ENCODE measurements at regions not wholly inside any gene's neighbourhood (a gene's known extent, or its start where the extent isn't known, plus 50 kb on each side); places are given as distances from the start of the nearest gene placed in this dataset.
"Not testable (repeated sequence)": the region's sequence is repeated elsewhere in the genome, so short reads cannot be mapped to it uniquely, and the experiment has no call there.

GRCh38 chr3:164360078-164360578 lies 718.2 kb downstream of the SI start:
- no peaks in the 10 kb centered on the region for H3K9me3 ChIP-seq
- H3K4me3 ChIP-seq = no peak overlapping the region
- intact Hi-C loops (cut with DNase I; ENCODE audit: low total_unique reads) = no loop called here
- H3K27me3 ChIP-seq = no peaks in the 10 kb centered on the region
- no peaks in the 10 kb centered on the region for H3K4me1 ChIP-seq
- no peak overlapping the region for H3K27ac ChIP-seq
- ATAC-seq = no peak
- no peak for DNase-seq
- in situ Hi-C loops (cut with MboI; ENCODE audit: low sequenced_read_pairs in 4 of 4) = no loop called here
- no peaks in the 10 kb centered on the region for H3K36me3 ChIP-seq
- TF ChIP-seq CTCF (IDR thresholded peaks at IDR 0.05 in 4 of 5, conservative IDR thresholded peaks at IDR 0.05 in 1 of 5) = no peak

DNA sequence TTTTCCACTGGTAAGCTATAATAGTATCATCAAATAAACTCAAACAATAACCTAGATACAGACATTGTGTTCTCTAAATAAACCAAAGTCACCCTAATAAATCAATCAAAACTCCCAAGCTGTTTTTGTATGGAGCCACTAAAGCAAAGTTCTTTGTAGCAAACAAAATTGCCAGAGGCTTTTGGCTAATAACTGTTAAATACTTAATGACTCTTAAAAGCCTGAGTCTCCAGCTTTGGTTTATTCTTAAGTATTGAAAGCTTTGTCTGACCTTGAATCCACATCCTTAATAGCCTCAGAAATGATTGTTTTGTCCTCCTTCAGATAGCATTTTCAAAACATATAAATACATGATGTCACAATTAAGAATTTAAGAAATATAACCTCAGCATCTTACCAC lies 725.3 kb downstream of the SI start:
- DNase-seq (no peak), ATAC-seq (no peak)
- intact Hi-C loops (cut with DNase I; ENCODE audit: low total_unique reads) (no loop called here), in situ Hi-C loops (cut with MboI; ENCODE audit: low sequenced_read_pairs in 4 of 4) (no loop called here)
- H3K36me3 ChIP-seq = no peaks in the 10 kb centered on the region
- no peaks in the 10 kb centered on the region for H3K4me1 ChIP-seq
- H3K27ac ChIP-seq = no peak overlapping the region
- H3K27me3 ChIP-seq = no peaks in the 10 kb centered on the region
- TF ChIP-seq CTCF (IDR thresholded peaks at IDR 0.05 in 4 of 5, conservative IDR thresholded peaks at IDR 0.05 in 1 of 5) (no peak), POLR2A (IDR thresholded peaks at IDR 0.05) (no peak)
- H3K4me3 ChIP-seq = no peak overlapping the region
- no peaks in the 10 kb centered on the region for H3K9me3 ChIP-seq

DNA sequence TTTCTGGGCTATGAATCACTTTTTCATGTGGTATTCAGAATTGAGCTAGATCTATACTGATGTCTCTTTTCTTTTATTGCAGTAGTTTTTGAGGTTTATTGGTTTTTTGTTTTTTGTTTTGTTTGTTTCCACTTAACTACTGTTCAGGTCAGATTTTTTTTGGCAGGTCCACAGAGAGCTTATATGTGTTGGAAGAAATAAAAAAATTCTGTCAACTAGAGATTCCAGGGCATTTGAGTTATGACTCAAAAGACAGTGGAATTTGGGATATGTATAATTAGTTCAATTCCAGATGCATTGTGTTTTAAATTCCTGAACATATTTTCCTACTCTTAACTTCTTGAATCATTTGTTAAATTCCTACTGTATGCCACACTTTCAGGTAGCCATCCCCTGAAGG lies 727.2 kb downstream of the SI start:
- ATAC-seq (no peak), DNase-seq (no peak)
- Histone ChIP-seq H3K27me3 (no peaks in the 10 kb centered on the region), H3K36me3 (no peaks in the 10 kb centered on the region), H3K27ac (no peak overlapping the region), H3K4me3 (no peak overlapping the region), H3K9me3 (no peaks in the 10 kb centered on the region), H3K4me1 (no peaks in the 10 kb centered on the region)
- intact Hi-C loops (cut with DNase I; ENCODE audit: low total_unique reads) (no loop called here), in situ Hi-C loops (cut with MboI; ENCODE audit: low sequenced_read_pairs in 4 of 4) (no loop called here)
- TF ChIP-seq POLR2A (IDR thresholded peaks at IDR 0.05) = no peak
- TF ChIP-seq CTCF (IDR thresholded peaks at IDR 0.05 in 4 of 5, conservative IDR thresholded peaks at IDR 0.05 in 1 of 5) = no peak

DNA sequence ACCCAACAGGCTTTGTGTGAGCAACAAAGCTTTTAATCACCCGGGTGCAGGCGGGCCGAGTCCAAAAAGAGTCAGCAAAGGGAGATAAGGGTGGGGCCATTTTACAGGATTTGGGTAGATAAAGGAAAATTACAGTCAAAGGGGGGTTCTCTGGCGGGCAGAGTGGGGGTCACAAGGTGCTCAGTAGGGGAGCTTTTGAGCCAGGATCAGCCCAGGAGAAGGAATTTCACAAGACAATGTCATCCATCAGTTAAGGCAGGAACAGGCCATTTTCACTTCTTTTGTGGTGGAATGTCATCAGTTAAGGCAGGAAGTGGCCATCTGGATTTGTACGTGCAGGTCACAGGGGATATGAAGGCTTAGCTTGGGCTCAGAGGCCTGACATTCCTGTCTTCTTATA lies 736.1 kb downstream of the SI start:
- H3K36me3 ChIP-seq; H3K27me3 ChIP-seq; H3K9me3 ChIP-seq; DNase-seq; H3K4me3 ChIP-seq; H3K27ac ChIP-seq; ATAC-seq; in situ Hi-C loops (cut with MboI; ENCODE audit: low sequenced_read_pairs in 4 of 4); intact Hi-C loops (cut with DNase I; ENCODE audit: low total_unique reads); H3K4me1 ChIP-seq: not testable (repeated sequence)

DNA sequence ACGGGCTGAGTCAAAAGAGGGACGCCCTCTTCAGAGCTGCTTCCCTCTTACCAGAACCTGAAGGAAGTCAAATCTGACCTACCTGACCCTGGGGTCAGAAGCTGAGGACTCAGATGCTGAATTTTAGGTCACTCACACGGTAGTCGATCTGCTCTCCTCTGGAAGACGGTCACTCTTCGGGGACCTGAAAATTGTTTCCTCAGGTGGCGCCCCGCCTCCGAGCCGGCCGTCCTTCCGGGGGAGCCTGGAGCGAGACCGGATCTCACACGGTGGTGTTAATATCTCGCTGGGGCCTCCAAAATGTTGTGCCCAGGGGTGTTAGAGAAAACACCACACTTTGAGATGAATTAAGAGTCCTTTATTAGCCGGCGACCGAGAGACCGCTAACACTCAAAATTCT lies 737.2 kb downstream of the SI start:
- no peak for ATAC-seq
- Histone ChIP-seq H3K4me3 (no peak overlapping the region), H3K36me3 (no peaks in the 10 kb centered on the region), H3K9me3 (no peaks in the 10 kb centered on the region), H3K4me1 (no peaks in the 10 kb centered on the region), H3K27ac (no peak overlapping the region), H3K27me3 (no peaks in the 10 kb centered on the region)
- DNase-seq = no peak
- in situ Hi-C loops (cut with MboI; ENCODE audit: low sequenced_read_pairs in 4 of 4) = no loop called here
- no peak for TF ChIP-seq CTCF (IDR thresholded peaks at IDR 0.05 in 4 of 5, conservative IDR thresholded peaks at IDR 0.05 in 1 of 5)
- no peak for TF ChIP-seq POLR2A (IDR thresholded peaks at IDR 0.05)
- intact Hi-C loops (cut with DNase I; ENCODE audit: low total_unique reads) = no loop called here

Measured in gastrocnemius medialis (tissue), 4 donors.